AG09309 (cell line): ENCODE measurements at regions not wholly inside any gene's neighbourhood (a gene's known extent, or its start where the extent isn't known, plus 50 kb on each side); places are given as distances from the start of the nearest gene placed in this dataset.

ENCODE experiments used
- DNase-seq: peaks from one replicate; pipeline ENCODE4 v3.0.0-alpha.2; 2010; ENCODE audit warnings: low read depth
- H3K4me3 ChIP-seq: 2 replicates; pipeline ENCODE4 v1.5.1; 2011; ENCODE audit warnings: mild to moderate bottlenecking, low read depth, low read length, moderate library complexity; ENCODE audit not compliant: control insufficient read depth
- CTCF ChIP-seq: IDR thresholded peaks from 2 replicates; pipeline ENCODE4 v1.5.1; 2011; ENCODE audit warnings: mild to moderate bottlenecking, low read depth, low read length, inconsistent platforms; ENCODE audit not compliant: insufficient read depth, control insufficient read depth; ENCODE audit errors: missing control alignments

GRCh38 chr3:64954995-64955636 is 267.3 kb upstream of the ADAMTS9 start:
- no peak for DNase-seq
- TF ChIP-seq CTCF = no peak

GRCh38 chr3:64945171-64945729 is 257.4 kb upstream of the ADAMTS9 start:
- TF ChIP-seq CTCF = no peak
- H3K4me3 ChIP-seq = no peak overlapping the region
- DNase-seq = no peak

More at GRCh38 chr3:64954995-64955636, 267.3 kb upstream of the ADAMTS9 start:
- no peak overlapping the region for H3K4me3 ChIP-seq

- no peak for DNase-seq
- TF ChIP-seq CTCF = no peak
These were observed 256.1 kb upstream of the ADAMTS9 start for GRCh38 chr3:64943866-64944265.

GRCh38 chr3:64940596-64941348 is 253.0 kb upstream of the ADAMTS9 start:
- no peak for TF ChIP-seq CTCF
- DNase-seq = no peak
- H3K4me3 ChIP-seq = no peak overlapping the region

More at GRCh38 chr3:64943866-64944265, 256.1 kb upstream of the ADAMTS9 start:
- no peak overlapping the region for H3K4me3 ChIP-seq

- no peak overlapping the region for H3K4me3 ChIP-seq
- no peak for DNase-seq
- no peak for TF ChIP-seq CTCF
These were observed 252.1 kb upstream of the ADAMTS9 start for GRCh38 chr3:64939747-64940450.

GRCh38 chr3:64939309-64939708 is 251.5 kb upstream of the ADAMTS9 start:
- no peak for TF ChIP-seq CTCF
- H3K4me3 ChIP-seq = no peak overlapping the region

More at GRCh38 chr3:64939309-64939708, 251.5 kb upstream of the ADAMTS9 start:
- DNase-seq = no peak
